ENCODE measurements at regions not wholly inside any gene's neighbourhood (a gene's known extent, or its start where the extent isn't known, plus 50 kb on each side); places are given as distances from the start of the nearest gene placed in this dataset.

DNA sequence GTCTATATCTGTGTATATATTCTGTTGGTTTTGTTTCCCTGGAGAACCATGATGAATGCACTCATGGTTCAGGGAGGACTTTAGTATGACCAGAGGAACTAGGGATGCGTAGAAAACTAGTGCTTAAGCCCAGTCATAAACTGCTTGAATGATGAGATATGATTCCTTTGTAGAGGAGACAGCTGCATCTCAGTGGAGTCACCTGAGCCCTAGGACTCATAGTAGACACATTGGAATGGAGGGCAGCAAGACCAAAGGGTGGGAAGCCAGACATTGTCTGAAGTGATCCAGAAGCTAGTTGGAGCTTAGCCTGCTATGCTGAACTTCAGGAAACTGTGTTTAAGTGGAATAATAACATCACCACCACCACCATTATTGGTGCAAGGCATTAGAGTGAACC lies 89.5 kb upstream of the SPATA13 start:
- no peak for TF ChIP-seq EZH2phosphoT487 (IDR thresholded peaks at IDR 0.05; ENCODE audit: borderline replicate concordance)
- TF ChIP-seq, protein P1, sequence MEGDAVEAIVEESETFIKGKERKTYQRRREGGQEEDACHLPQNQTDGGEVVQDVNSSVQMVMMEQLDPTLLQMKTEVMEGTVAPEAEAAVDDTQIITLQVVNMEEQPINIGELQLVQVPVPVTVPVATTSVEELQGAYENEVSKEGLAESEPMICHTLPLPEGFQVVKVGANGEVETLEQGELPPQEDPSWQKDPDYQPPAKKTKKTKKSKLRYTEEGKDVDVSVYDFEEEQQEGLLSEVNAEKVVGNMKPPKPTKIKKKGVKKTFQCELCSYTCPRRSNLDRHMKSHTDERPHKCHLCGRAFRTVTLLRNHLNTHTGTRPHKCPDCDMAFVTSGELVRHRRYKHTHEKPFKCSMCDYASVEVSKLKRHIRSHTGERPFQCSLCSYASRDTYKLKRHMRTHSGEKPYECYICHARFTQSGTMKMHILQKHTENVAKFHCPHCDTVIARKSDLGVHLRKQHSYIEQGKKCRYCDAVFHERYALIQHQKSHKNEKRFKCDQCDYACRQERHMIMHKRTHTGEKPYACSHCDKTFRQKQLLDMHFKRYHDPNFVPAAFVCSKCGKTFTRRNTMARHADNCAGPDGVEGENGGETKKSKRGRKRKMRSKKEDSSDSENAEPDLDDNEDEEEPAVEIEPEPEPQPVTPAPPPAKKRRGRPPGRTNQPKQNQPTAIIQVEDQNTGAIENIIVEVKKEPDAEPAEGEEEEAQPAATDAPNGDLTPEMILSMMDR (conservative IDR thresholded peaks at IDR 0.05; ENCODE audit: low read length) = no peak
- no peak overlapping the region for H3K9ac ChIP-seq (ENCODE audit: low read depth, low read length, poor library complexity, severe bottlenecking)

DNA sequence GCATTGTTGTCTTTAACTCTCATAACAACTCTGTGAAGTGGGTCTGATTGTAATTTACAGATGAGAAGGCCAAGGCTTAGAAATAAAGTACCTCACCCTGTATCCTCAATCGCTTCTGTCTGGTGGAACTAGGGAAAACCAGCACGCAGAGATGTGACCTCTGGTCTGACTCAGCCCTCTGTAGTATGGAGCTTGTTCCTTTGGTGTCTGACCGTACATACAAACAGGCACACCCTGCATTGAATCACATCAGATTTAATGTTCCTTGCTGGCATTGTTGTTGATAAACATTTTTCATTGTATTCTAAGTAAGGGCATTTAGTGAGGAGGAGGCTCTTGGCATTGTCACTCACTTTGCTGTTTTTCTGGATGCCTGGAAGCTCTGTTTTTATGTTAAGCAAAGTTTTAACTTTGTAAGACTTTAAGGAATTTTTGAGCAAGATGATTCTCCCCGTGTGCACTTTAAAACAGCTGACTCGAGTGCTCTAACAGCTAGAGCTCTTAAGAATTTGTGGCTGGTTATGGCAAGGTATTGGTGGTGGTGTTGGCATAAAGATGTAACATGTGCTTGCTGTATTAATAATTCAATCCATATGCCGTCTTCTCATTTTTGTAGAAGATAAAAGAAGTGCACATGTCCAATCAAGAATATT lies 89.0 kb upstream of the SPATA13 start:
- H3K4me1 ChIP-seq (ENCODE audit: insufficient read depth, low read length, poor library complexity, severe bottlenecking) = peaks cover 12% of the 10 kb centered on the region
- H4K20me1 ChIP-seq (ENCODE audit: insufficient read depth, low read length, poor library complexity, severe bottlenecking) = no peaks in the 10 kb centered on the region
- no peaks in the 10 kb centered on the region for H3K36me3 ChIP-seq (ENCODE audit: insufficient read depth, low read length)
- H3F3A ChIP-seq (ENCODE audit: low read depth) = no peaks in the 10 kb centered on the region
- no peaks in the 10 kb centered on the region for H3K9me3 ChIP-seq (ENCODE audit: insufficient read depth, low read depth, low read length)
- TF ChIP-seq EZH2phosphoT487 (IDR thresholded peaks at IDR 0.05; ENCODE audit: borderline replicate concordance) = no peak
- TF ChIP-seq, protein P1 (conservative IDR thresholded peaks at IDR 0.05; ENCODE audit: low read length) = no peak
- no peaks in the 10 kb centered on the region for H3K79me2 ChIP-seq (ENCODE audit: insufficient read depth, low read length)
- H3K4me3 ChIP-seq (ENCODE audit: low read length, poor library complexity, severe bottlenecking) = no peak overlapping the region
- no peaks in the 10 kb centered on the region for H3K27me3 ChIP-seq (ENCODE audit: insufficient read depth, low read length, poor library complexity, severe bottlenecking)
- no peak overlapping the region for H3K9ac ChIP-seq (ENCODE audit: low read depth, low read length, poor library complexity, severe bottlenecking)
- H3K4me2 ChIP-seq (ENCODE audit: low read depth, low read length, poor library complexity, severe bottlenecking) = no peak overlapping the region
- no peaks in the 10 kb centered on the region for H3K9me2 ChIP-seq (replicated peaks; ENCODE audit: low read depth, low read length)
- H2AFZ ChIP-seq (ENCODE audit: low read length) = no peak overlapping the region

More for the DNA sequence above, 89.5 kb upstream of the SPATA13 start:
- peaks cover 12% of the 10 kb centered on the region for H3K4me1 ChIP-seq (ENCODE audit: insufficient read depth, low read length, poor library complexity, severe bottlenecking)
- H4K20me1 ChIP-seq (ENCODE audit: insufficient read depth, low read length, poor library complexity, severe bottlenecking) = no peaks in the 10 kb centered on the region
- no peaks in the 10 kb centered on the region for H3K27me3 ChIP-seq (ENCODE audit: insufficient read depth, low read length, poor library complexity, severe bottlenecking)
- H3K4me3 ChIP-seq (ENCODE audit: low read length, poor library complexity, severe bottlenecking) = no peak overlapping the region
- no peaks in the 10 kb centered on the region for H3K9me3 ChIP-seq (ENCODE audit: insufficient read depth, low read depth, low read length)
- no peaks in the 10 kb centered on the region for H3K36me3 ChIP-seq (ENCODE audit: insufficient read depth, low read length)
- H3K9me2 ChIP-seq (replicated peaks; ENCODE audit: low read depth, low read length) = no peaks in the 10 kb centered on the region
- no peak overlapping the region for H3K4me2 ChIP-seq (ENCODE audit: low read depth, low read length, poor library complexity, severe bottlenecking)
- no peak overlapping the region for H2AFZ ChIP-seq (ENCODE audit: low read length)
- H3K79me2 ChIP-seq (ENCODE audit: insufficient read depth, low read length) = no peaks in the 10 kb centered on the region
- H3F3A ChIP-seq (ENCODE audit: low read depth) = no peaks in the 10 kb centered on the region

DNA sequence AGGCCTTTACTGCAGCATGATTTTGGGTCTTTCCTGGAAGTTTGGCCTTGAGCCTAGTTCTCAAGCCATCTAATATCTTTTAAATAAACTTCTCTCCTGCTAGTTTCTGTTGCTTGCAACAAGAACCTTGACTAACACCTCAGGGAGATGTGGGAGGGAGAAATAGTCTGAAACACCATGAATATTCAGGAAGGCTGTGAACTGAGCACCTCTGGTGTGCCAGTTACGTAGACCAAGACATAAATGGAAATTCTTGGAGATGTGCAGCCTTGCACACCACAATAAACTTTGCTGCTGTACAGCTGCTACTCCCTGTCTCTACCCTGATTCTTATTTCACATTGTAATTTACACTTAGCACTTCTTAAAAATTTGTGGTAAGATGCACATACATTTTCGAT lies 86.9 kb upstream of the SPATA13 start:
- Histone ChIP-seq H3F3A (ENCODE audit: low read depth) (no peaks in the 10 kb centered on the region), H3K9ac (ENCODE audit: low read depth, low read length, poor library complexity, severe bottlenecking) (no peak overlapping the region), H3K9me3 (ENCODE audit: insufficient read depth, low read depth, low read length) (no peaks in the 10 kb centered on the region), H3K4me3 (ENCODE audit: low read length, poor library complexity, severe bottlenecking) (no peak overlapping the region), H4K20me1 (ENCODE audit: insufficient read depth, low read length, poor library complexity, severe bottlenecking) (no peaks in the 10 kb centered on the region), H3K4me2 (ENCODE audit: low read depth, low read length, poor library complexity, severe bottlenecking) (no peak overlapping the region), H3K79me2 (ENCODE audit: insufficient read depth, low read length) (no peaks in the 10 kb centered on the region), H3K27me3 (ENCODE audit: insufficient read depth, low read length, poor library complexity, severe bottlenecking) (no peaks in the 10 kb centered on the region), H2AFZ (ENCODE audit: low read length) (no peak overlapping the region; the same call in 1 of the 2 replicates), H3K4me1 (ENCODE audit: insufficient read depth, low read length, poor library complexity, severe bottlenecking) (peaks cover 12% of the 10 kb centered on the region), H3K36me3 (ENCODE audit: insufficient read depth, low read length) (no peaks in the 10 kb centered on the region), H3K9me2 (replicated peaks; ENCODE audit: low read depth, low read length) (no peaks in the 10 kb centered on the region)
- TF ChIP-seq, protein P1 (conservative IDR thresholded peaks at IDR 0.05; ENCODE audit: low read length) = no peak
- no peak for TF ChIP-seq EZH2phosphoT487 (IDR thresholded peaks at IDR 0.05; ENCODE audit: borderline replicate concordance)

All from Loucy (cell line).